Epithelial cell of prostate (primary cell): ENCODE measurements at regions not wholly inside any gene's neighbourhood (a gene's known extent, or its start where the extent isn't known, plus 50 kb on each side); places are given as distances from the start of the nearest gene placed in this dataset.

Source experiments
- DNase-seq: peaks from one replicate; pipeline ENCODE4 v3.0.0-alpha.2; 2011; ENCODE audit warnings: low read depth, low spot score
- H3K27ac ChIP-seq: fragments of 450-650 bp; 2 replicates; pipeline ENCODE4 v1.5.1; 2017; ENCODE audit warnings: mild to moderate bottlenecking

DNA sequence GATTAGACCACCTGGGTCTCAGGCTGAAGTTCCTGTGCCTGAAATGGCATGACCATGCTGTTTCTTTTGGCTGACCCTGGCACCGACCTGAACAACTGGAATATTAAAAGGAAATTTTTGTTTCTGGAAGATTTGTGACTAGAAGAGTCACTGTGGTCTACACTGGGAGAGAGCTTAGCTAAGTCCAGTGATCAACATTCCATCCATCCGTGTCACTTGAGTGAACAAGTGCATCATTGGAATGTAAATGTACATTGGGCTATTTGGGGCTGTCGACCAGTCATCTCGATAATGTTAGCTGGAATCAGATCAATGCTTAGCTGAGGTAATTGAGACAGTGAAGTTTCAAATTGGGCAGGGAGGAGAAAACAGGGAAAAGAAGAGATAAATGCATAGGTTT lies 95.4 kb upstream of the CCDC85A start:
- no peak for DNase-seq
- no peak overlapping the region for H3K27ac ChIP-seq

DNA sequence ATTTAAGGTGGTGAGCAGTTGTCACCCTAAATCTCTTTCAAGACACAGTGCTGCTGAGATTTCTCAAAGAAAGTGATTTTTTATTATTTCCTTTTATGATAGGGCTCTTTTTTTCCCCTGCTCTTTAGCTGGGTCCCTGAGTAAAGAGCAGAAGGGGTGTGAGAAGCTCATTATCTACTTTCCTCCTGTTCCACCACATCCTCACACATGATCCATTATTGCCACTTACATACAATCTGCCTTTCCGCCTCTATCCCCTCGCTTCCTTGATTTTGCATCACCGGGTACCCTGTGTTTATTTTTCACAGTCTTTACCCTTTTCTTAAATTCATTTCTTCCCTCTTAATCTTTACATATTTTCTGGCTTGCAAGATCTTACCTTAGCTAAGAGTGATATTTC lies 93.9 kb upstream of the CCDC85A start:
- DNase-seq = no peak
- H3K27ac ChIP-seq = no peak overlapping the region

DNA sequence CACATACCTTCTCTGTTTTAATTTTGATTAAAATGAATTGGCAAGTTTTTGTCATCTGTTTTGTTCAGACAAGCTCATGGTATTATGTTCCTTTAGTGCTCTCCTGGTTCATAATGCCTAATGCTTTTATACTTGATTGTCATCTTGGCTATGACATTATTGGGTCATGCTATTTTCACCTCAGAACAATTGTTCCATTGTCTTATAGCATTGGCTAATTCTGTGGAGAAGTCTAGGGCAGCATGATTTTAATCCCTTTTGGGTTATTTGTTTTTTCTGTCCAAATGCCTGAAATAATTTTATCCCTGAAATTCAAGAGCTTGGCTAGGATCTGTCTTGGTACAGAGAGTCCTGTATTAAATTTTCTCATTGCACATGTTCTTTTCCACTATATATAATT lies 83.8 kb upstream of the CCDC85A start:
- H3K27ac ChIP-seq = no peak overlapping the region
- no peak for DNase-seq

DNA sequence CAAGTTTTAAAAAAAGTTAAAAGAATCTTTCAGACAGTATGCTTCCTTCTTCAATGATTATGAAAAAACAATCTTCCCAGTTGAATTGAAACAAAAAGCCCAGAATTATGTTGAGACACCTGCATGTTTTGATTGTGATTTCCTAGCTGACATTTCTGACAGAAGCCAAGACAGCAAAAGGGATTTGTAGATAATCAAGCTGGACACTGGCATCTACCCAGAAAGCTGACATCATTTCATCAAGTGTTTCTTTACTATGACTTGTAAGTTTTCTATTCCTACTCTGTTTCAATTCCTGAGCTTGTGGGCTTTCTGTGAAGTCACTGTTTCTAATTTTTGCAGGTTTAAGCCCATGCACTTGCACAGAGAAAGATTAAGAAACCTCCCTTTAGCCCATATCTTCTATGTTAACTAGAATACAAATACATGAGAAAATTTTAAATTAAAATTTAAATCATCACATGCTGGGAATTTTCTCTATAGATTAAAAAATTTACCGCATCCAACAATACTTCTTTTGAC lies 82.9 kb upstream of the CCDC85A start:
- DNase-seq = no peak
- H3K27ac ChIP-seq = no peak overlapping the region

DNA sequence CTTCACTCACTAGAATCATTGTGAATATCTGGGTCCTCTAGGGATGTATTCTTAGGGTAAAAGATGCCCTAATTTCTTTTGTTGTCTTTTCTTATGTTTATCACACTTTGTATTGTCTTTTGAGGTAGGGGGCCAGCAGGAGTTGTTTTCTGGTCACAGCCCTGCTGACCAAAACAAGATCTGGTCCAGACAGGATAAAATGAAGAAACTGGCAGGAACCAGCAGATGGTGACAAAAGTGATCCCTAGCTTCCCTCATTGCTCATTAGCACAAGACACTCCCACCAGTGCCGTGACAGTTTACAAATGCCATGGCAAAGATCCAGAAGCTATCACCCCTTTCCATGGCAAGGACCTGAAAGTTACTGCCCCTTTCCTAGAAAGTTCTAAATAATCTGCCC lies 81.7 kb upstream of the CCDC85A start:
- no peak for DNase-seq
- H3K27ac ChIP-seq = no peak overlapping the region

DNA sequence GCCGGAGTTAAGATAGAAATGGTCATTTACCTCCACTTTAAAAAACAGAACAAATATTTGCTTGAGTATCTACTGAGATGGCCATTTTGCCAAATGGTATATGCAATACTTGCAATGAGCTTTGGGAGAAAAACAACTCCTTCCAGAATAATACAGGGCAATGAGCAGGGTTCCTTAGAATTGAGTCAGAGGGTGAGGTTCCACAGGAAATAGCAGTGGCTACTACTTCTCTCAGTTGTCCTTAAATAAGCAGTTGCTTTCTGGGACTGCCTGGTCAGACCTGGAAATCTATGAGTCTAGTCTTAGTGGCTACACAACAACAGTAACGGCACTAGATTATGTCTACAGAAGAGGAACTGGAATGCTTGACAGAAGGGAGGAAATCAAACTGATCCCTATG lies 80.9 kb upstream of the CCDC85A start:
- no peak for DNase-seq
- peak overlapping the region; percentile 21 for H3K27ac ChIP-seq

DNA sequence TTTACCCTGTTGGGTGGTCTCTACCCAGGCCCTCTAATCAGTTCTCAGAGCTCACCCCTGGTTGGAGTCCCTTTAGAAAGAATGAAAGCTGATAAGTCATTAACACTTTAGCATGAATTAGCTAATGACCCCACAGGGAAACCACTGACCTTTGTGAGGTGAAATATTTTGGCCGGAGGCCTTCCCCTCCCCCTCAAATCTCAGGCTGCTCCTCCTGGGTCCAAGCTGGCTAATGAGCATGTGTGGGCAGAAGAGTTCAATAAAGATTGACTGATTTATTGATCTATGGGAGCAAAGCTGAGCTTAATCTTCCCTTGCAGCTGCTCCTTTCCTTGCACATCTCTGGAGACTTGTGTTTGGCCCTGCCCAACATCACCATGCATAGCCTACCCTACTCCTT lies 78.8 kb upstream of the CCDC85A start:
- H3K27ac ChIP-seq = no peak overlapping the region
- DNase-seq = no peak

DNA sequence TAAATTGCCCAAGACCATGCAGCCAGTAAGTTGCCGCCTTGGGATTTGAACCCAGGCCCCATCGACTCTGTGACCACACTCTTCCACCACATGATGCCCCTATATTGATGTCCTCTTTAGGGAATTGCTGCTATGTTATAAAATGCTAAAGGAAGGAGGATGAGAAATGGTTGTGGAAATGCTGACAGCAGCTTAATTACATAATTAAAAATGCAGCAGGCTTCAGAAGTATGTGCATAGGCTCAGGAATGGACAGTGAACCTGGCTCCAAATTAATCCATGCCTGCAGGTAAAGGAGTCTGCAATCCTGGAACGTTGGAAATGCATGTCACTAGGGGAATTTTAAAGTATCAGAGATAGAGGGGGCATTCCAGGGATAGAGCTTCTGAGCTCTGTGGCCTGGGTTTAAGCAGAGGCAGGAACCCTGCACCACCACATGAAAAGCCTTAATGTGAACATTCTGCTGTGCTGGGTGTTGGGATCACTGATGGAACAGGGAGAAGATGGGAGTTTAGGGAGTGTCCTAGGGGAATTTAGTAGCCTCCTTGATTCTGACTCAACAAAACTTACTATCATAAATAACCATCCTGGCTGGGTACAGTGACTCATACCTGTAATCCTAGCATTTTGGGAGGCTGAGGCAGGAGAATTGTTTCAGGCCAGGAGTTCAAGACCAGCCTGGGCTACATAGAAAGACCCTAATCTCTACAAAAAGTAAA lies 76.1 kb upstream of the CCDC85A start:
- H3K27ac ChIP-seq = no peak overlapping the region
- DNase-seq = no peak

DNA sequence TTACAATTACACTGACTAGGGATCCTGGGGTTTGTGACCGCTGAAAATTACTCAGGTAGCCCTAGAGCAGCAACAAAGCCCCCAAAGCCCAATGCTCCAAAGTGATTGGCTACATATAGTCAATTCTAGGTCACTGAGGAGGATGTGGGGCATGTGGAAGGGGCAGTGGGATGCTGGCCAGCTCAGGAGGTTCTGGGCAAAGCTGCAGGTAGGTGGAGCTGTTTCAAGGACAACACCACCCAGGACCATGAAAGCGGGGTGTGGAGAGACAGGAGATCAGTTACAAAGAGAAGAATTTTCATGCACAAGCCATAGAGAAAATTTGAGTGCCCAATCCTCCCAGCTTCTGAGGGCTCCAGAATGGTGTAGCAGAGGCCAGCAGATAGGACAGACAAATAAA lies 75.0 kb upstream of the CCDC85A start:
- no peak for DNase-seq
- H3K27ac ChIP-seq = no peak overlapping the region

DNA sequence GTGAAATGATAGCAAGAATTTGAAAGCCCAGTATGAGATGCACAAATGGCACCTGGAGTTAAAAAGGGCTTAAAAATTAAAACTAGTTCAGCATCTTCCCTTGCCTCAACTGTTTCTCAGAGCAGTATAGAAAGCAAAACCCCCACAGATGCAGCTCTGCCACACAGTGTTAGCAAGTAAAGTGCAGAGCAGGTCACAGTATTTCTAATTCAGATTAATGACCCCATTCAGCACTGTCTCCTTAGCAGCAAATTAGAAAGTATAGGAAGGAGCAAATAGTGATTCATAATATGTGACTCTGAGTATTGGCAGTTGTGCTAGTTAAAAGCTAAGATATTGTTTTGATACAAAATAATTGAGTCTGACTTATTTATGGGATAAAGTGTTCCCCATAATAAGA lies 73.8 kb upstream of the CCDC85A start:
- no peak for DNase-seq
- no peak overlapping the region for H3K27ac ChIP-seq

DNA sequence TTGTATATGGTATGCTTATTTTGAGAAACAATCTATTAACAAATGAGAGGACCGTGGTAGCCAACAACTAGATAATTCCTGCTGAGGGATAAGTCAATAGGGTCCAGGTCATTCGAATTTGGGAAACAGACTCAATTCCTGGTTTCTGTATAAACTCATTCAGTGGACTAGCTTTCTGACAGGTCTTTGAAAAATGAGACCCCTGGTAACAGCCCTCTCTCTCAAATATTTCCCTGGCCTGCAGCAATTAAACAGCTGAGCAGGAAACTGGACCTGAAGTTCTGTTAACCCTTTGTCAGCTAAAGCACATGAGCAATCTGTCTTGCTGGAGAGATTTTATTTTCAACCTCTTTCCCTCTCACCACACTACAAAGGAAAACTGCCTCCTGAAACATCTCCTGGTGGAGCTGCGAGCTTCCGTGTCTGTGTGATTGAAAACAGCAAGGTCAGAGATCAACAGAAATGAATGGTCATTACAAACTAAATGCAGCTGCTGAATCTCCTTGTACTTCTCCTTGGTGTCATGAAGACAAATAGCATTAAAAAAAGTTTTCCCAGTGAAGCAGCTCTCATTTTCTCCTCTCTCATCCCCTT lies 70.3 kb upstream of the CCDC85A start:
- no peak for DNase-seq
- H3K27ac ChIP-seq = no peak overlapping the region

DNA sequence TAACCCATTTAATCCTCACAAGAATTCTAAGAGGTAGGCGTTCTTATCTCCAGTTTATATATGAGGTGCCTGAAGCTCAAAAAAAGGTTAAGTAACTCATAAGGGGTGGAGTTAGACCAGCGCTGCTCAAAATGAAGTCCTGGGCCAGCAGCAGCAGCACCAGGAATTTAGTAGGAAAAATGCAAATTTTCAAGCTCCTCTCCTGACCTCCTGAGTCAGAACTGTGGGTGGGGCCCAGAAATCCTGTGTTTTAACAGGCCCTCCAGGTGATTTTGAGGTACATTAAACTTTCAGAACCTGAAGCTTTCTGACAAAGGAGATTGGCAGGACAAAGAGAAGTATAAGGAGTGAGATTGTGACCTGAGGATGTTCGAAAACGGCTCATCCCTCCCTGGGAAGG lies 66.0 kb upstream of the CCDC85A start:
- DNase-seq = no peak
- H3K27ac ChIP-seq = no peak overlapping the region

DNA sequence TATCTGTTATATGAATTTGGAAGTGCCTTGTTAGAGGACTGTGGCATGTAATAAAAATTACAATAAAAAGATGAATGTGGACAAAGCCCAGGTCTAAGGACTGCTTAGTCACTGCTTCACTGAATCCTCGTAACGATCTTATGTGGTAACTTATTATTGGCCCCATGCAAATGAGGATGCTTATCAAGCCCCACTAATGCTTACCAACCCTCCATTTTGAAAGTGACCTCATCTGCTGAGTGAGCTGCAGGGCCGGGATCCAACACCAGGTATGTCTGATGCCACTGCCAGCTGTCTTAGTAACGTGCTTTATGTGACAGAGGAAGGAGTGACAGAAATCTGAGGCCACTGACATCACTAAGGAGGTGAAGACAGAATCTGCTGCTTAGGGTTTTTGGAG lies 65.3 kb upstream of the CCDC85A start:
- no peak overlapping the region for H3K27ac ChIP-seq
- no peak for DNase-seq

DNA sequence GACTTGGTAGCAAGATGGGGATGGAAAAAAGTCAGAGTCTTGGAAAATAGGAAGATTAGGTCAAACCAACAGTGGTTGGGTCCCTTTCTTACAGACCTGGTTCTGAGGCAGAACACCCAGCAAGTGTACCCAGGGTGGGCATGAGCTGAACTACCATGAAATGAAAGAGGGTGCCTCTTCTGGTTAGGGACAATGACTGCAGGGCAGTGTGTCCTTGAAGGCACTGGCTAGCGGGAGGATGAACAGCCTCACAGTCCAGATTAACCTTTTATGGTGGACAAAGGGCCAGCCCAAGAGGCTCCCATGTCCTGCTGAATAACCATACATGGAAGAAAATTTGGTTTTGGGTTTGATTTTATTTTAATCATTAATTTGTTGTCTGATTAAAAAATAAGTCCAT lies 61.8 kb upstream of the CCDC85A start:
- no peak overlapping the region for H3K27ac ChIP-seq
- no peak for DNase-seq

DNA sequence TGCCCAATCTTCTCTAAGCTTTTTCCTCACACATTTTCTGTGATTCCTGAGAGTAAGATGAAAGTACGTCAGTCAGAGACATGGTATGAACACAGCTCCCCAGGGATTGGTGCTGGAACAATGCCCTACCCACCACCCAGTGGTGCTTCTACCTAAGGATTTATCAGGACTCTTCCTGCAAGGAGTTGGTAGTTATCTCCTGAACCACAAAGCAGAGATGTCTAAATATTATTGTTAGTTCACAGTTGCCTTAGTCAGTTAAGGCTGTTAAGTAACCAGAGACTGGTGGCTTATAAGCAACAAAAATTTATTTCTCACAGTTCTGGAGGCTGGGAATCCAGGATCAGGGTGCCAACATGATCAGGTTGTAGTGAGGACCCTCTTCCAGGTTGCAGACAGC lies 60.3 kb upstream of the CCDC85A start:
- DNase-seq = no peak
- H3K27ac ChIP-seq = no peak overlapping the region

DNA sequence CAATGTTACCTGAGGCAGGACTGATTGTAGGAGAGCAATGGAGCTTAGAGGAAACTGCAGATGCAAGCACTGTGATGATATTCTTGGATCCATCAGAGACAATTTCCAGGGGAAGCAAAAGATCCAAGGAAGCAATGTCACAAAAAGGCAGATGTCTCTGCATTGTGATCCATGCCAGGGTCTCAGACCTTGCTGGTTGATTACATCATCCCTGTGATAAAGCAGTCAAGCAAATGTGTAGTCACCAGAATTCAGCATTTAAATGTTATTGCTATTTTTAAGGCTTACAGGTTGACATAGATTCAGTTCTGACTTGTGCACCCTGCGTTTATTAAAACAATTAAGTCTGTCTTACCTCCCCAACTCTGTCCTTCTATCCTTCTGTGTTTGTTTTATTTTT lies 56.8 kb upstream of the CCDC85A start:
- H3K27ac ChIP-seq = no peak overlapping the region
- DNase-seq = no peak

DNA sequence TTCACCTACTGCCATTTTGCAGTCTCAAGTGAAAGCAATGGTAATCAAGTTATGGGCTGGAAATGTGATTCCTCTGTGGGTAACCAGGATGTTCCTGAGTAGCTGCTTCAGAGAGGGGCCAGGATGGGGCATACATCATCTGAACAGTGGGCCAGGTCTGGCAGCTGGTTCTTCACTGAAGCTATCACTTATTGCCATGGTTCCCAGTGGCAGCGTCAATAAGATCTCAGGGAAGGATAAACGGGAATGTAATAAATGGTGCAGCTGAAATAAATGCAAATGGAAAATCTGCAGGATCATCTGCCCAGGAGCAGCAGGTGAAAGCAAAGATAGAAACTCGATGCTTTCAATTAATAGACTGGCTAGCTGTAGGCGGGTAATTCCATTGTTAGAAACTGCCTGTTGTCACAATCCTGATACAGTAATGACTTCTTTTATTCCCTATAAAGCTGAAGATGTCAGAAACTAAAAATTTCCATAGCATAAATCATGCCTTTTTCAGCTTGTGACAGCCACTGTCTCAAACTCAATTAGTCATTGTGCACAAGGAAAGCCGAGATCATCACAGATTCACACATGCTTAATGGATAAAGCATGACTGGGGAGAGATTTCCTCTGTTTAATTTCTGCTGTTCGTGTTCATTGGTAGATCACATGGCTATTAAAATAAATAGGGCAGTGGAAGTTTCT lies 56.2 kb upstream of the CCDC85A start:
- no peak overlapping the region for H3K27ac ChIP-seq
- no peak for DNase-seq

DNA sequence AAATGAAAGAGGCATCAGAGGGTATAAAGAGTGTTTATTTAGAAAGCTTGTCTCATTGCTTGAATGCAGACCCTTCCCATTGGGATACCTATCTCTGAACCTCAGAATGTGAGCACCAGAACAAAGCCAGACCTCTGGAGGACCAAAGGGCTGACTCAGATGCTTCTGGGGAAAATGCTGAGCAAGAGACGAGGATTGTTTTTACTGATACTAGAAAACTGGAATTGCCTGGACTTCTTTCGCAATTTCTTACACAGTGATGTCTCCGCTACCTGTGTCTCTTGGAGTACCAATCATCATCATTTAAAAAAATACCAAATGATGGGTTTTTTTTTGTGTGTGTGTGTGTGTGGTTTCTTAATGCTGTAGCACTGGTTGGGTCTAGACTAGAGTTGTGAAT lies 55.6 kb upstream of the CCDC85A start:
- DNase-seq = no peak

DNA sequence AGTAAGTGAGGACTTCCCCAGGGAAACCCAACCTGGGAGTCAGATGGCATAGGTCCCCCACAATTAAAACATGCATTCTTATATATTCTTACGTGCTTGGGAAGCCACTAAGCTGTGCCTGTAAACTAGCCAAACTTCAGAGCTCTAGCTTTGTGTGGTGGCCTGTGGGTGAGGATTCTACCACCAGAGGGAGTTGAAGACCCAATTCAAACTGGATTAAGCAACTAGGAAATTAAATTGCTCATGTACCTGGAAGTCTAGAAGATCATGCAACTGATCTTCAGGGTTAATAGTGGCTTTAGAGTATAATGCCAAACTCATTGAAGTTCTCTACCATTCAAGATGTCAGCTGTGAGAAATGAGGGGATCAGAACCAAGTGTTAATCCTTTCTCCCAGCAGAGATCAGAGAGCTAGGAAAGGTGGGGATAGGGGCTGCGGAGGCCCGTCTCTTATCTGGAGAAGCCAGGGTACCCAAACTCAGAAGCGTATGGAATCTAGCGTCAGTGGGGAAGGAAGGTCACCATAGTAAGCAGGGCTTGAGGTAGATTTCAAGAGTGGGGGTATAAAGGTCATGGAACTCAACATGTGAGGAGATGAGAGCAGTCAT lies 53.2 kb upstream of the CCDC85A start:
- DNase-seq = no peak
- no peak overlapping the region for H3K27ac ChIP-seq

More for the DNA sequence above, 55.6 kb upstream of the CCDC85A start:
- H3K27ac ChIP-seq = no peak overlapping the region

DNA sequence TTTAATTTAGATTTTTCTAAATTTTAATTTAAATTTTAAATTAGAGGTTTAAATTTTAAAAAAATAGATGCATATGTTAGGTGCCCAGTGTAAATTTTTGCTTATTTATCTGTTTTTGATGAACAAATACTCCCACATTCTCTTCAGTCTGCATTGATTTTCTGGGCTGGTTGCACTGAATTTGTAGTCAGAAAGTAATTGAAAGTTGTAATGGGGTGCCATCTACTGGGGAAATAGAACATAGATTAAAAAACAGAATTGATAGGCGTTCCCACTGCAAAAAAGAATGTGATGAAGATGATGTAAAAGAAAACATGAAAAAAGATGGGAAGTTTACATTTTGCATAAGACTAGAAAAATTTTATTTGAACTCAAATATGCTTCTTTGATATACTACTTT lies 51.7 kb upstream of the CCDC85A start:
- DNase-seq = no peak
- H3K27ac ChIP-seq = no peak overlapping the region

DNA sequence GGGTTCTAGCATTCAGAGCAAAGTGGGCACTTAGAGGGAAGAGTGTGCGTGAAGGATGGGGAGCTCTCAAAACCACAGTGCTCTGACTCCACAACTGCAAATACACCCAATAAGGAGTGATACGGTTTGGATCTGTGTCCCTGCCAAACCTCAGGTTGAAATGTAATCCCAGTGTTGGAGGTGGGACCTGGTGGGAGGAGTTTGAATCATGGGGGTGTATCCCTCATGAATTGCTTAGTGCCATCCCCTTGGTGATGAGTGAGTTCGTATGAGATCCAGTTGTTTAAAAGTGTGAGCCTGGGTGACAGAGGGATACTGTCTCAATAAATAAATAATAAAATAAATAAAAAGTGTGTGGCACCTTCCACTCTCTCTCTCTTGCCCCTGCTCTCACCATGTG lies 50.3 kb upstream of the CCDC85A start:
- no peak for DNase-seq
- no peak overlapping the region for H3K27ac ChIP-seq
